Gastrocnemius medialis (tissue), 4 donors: ENCODE measurements at regions not wholly inside any gene's neighbourhood (a gene's known extent, or its start where the extent isn't known, plus 50 kb on each side); places are given as distances from the start of the nearest gene placed in this dataset.

Experiments used
- ATAC-seq, 2 donors: fragments of 150-250 bp; one replicate each; pipeline ENCODE4 v1.9.1; 2016
- DNase-seq, 2 donors: peaks; one replicate each; pipeline ENCODE4 v3.0.0-alpha.2; 2019
- H3K27ac ChIP-seq, 4 donors: fragments of 200-600 bp; sonication (generic); 1 replicate in 1 of 4; 2 replicates in 3 of 4; pipeline ENCODE4 v1.5.1; 2016 to 2018; ENCODE audit warnings: mild to moderate bottlenecking in 2 of 4, moderate library complexity in 1 of 4
- H3K27me3 ChIP-seq, 3 donors: fragments of 200-600 bp; sonication (generic) in 2 of 3; 1 replicate in 1 of 3; 2 replicates in 2 of 3; pipeline versions ENCODE4 v1.5.1 to v1.6.0; 2016 to 2019; ENCODE audit warnings: mild to moderate bottlenecking in 1 of 3, moderate library complexity in 1 of 3
- H3K36me3 ChIP-seq, 2 donors: fragments of 200-600 bp; sonication (generic) in 1 of 2; one replicate each; pipeline ENCODE4 v1.5.1; 2017 to 2018
- H3K4me1 ChIP-seq, 2 donors: fragments of 200-600 bp; sonication (generic) in 1 of 2; one replicate each; pipeline ENCODE4 v1.5.1; 2016 to 2017; ENCODE audit warnings: mild to moderate bottlenecking in 2 of 2
- H3K4me3 ChIP-seq, 4 donors: fragments of 200-600 bp; sonication (generic) in 3 of 4; 1 replicate in 1 of 4; 2 replicates in 3 of 4; pipeline ENCODE4 v1.5.1; 2016 to 2019; ENCODE audit warnings: mild to moderate bottlenecking in 2 of 4
- H3K9me3 ChIP-seq, 3 donors: fragments of 200-600 bp; sonication (generic) in 2 of 3; 1 replicate in 1 of 3; 2 replicates in 2 of 3; pipeline ENCODE4 v1.5.1; 2016 to 2019
- POLR2A ChIP-seq, 2 donors: fragments of 450-650 bp; IDR thresholded peaks; one replicate each; pipeline ENCODE4 v1.6.1; 2017; ENCODE audit warnings: antibody characterized with exemption in 2 of 2, mild to moderate bottlenecking in 2 of 2, moderate library complexity in 2 of 2
- in situ Hi-C, 4 donors: fragments of 200-750 bp; cut with MboI; loops; one replicate each; pipeline versions ENCODE4 v1.15.0 to v1.8.0; 2017; ENCODE audit warnings: low sequenced_read_pairs in 4 of 4
- intact Hi-C: fragments of 100-400 bp; cut with DNase I; formaldehyde crosslinking; loops from one replicate; pipeline ENCODE4 v1.15.1; 2023; ENCODE audit warnings: low total_unique reads
- TF ChIP-seq, protein P1 (sequence below), 5 experiments: fragments of 450-650 bp in 3 of 5; fragments of 200-600 bp in 2 of 5; sonication (generic) in 2 of 5; IDR thresholded peaks in 4 of 5; conservative IDR thresholded peaks in 1 of 5; 1 replicate in 4 of 5; 2 replicates in 1 of 5; pipeline ENCODE4 v1.5.1; 2016 to 2019; ENCODE audit warnings: antibody characterized with exemption in 5 of 5, mild to moderate bottlenecking in 3 of 5, moderate library complexity in 3 of 5

DNA sequence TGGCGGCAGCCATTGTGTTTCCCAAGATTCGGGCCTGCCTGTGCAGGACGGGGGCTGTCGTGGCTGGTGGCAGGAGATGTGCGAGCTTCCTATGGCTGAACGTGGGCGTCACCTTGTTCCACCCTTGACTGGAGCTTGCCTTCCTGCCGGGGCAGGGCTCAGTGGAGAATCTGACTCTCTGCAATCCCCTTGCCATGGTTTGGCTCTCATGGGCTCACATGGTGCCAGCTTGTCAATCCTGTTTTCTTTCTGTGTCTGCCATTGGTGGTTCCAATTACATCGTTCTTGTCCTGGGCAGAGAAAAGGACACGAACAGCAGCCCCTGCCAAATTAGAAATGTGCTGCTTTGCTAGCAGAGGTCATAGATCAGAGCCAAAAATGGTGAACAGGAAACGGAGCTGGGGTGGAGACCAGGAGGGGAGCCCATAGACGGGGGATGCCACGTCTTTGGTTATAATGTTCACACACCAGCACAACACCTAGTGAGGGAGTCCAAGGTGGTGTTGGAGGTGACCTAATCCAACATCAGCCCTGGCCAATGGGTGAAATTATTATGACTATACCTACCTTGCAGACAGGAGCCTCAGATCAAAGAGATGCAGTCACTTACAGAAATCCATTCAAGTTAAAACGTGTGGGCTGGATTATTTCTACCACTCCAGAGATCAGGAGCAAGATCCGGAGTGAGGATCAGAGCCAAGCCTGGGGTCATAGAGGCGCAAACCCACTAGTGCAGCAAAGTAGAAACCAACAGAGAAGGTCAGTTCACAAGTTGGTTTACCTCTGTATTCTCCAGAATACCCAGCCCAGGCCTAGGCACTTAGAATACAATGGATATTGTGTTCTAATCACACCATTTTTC, 253.1 kb downstream of the SIPA1L2 start:
- no peaks in the 10 kb centered on the region for H3K36me3 ChIP-seq
- peaks cover 16 to 27% of the 10 kb centered on the region in 2 donors for H3K4me1 ChIP-seq
- DNase-seq (no peak), ATAC-seq (no peak)
- intact Hi-C loops: no loop called here
- no peaks in the 10 kb centered on the region for H3K27me3 ChIP-seq
- H3K9me3 ChIP-seq: no peaks in the 10 kb centered on the region
- TF ChIP-seq, protein P1, sequence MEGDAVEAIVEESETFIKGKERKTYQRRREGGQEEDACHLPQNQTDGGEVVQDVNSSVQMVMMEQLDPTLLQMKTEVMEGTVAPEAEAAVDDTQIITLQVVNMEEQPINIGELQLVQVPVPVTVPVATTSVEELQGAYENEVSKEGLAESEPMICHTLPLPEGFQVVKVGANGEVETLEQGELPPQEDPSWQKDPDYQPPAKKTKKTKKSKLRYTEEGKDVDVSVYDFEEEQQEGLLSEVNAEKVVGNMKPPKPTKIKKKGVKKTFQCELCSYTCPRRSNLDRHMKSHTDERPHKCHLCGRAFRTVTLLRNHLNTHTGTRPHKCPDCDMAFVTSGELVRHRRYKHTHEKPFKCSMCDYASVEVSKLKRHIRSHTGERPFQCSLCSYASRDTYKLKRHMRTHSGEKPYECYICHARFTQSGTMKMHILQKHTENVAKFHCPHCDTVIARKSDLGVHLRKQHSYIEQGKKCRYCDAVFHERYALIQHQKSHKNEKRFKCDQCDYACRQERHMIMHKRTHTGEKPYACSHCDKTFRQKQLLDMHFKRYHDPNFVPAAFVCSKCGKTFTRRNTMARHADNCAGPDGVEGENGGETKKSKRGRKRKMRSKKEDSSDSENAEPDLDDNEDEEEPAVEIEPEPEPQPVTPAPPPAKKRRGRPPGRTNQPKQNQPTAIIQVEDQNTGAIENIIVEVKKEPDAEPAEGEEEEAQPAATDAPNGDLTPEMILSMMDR (IDR thresholded peaks at IDR 0.05 in 4 of 5, conservative IDR thresholded peaks at IDR 0.05 in 1 of 5): no peak
- no peak for TF ChIP-seq POLR2A (IDR thresholded peaks at IDR 0.05)
- no peak overlapping the region for H3K4me3 ChIP-seq
- H3K27ac ChIP-seq: no peak overlapping the region
- in situ Hi-C loops: no loop called here

DNA sequence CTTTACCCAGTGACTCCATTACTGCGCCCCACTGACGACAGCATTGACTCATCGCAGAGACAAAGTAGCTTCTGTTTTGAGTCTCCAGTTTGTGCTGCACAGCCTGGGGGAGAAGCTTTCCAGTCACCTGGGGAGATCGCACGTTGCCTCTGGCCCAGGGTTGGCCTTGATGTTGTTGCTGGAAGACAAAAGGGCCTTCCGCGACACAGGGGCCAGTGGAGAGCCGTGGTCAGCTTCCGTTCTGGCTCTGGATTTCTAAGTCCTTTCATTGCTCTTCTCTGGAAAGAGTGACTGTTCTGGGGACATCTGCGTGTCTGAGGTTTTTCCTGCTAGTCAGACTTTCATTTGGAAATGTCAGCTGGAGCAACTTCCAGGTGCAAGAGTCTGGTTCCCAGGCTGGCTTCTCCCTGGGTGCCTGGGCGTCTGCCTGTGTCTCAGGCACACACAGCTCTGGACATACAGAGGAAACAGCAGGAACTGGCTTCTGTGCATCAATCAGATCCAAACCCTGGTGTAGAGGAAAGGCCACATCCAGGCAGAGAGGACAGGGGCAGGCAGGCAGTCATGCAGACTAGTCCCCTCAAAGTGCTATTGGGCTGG, 257.0 kb downstream of the SIPA1L2 start:
- no peak for DNase-seq
- Histone ChIP-seq H3K4me1 (peaks cover 11 to 15% of the 10 kb centered on the region in 2 donors), H3K4me3 (no peak overlapping the region), H3K27me3 (no peaks in the 10 kb centered on the region), H3K36me3 (no peaks in the 10 kb centered on the region), H3K9me3 (no peaks in the 10 kb centered on the region), H3K27ac (no peak overlapping the region)
- in situ Hi-C loops (no loop called here), intact Hi-C loops (no loop called here)
- no peak for ATAC-seq
- TF ChIP-seq, protein P1 (IDR thresholded peaks at IDR 0.05 in 4 of 5, conservative IDR thresholded peaks at IDR 0.05 in 1 of 5): no peak
- no peak for TF ChIP-seq POLR2A (IDR thresholded peaks at IDR 0.05)

DNA sequence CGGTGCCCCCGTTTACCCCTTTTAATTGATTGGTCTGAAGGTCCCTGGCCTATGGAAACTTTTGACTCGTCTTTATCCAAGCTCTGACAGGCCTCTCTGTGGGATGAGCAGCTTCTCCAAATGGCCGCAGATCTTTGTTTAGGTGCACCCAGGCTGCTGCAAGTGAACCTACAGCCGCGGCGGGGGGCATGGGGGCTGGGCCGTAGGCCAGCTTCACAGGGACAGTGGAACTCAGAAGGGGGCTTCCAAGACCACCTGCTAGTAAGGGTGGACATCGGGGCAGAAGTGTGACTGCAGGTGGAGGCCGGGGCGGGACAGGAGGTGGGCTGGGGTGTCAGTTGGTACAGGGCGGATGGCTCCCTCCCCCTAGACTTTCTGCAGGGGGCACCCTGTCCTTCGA, 257.5 kb downstream of the SIPA1L2 start:
- intact Hi-C loops: no loop called here
- TF ChIP-seq POLR2A (IDR thresholded peaks at IDR 0.05): no peak
- TF ChIP-seq, protein P1 (IDR thresholded peaks at IDR 0.05 in 4 of 5, conservative IDR thresholded peaks at IDR 0.05 in 1 of 5): no peak

DNA sequence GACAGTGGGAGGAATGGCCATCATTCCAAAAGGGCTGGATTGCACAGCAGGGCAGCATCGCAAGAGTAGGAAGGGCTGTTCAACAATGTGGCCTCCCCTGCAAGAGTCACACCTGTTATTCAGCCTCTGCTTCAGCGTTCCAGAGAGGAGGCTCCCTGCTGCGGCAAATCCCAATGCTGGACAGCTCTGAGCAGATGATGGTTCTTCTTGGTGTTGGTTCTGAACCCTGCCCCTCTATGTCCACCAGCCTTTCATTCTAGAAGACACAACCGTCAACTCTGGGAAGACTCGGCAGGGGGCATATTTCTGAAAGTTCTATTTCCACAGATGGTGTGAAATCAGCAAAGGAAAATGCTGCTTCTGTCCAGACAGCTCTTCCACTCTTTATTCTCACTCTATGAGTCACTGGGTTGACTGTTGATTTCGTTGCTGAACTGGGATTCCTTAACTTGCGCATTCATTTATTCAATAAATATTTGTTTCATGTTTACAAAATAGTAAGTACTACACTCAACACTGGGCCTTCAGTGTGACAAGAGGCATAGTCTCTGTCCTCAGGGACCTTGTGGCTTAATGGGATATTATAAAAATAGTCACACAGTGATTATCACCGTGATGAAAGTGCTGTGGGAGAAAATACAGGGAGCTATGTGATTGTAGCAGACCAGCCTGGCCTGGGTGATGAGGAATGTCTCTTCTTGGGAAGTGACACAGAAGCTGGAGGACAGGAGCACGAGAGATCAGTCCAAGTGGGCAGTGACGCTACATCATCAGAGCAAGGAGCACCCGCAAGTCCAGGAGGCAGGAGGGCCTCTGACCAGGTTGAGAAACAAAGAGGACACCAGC, 260.3 kb downstream of the SIPA1L2 start:
- intact Hi-C loops: no loop called here
- Histone ChIP-seq H3K36me3 (no peaks in the 10 kb centered on the region), H3K4me3 (no peak overlapping the region), H3K27ac (no peak overlapping the region), H3K4me1 (no peaks in the 10 kb centered on the region), H3K9me3 (no peaks in the 10 kb centered on the region), H3K27me3 (no peaks in the 10 kb centered on the region)
- in situ Hi-C loops: no loop called here
- ATAC-seq: no peak
- TF ChIP-seq POLR2A (IDR thresholded peaks at IDR 0.05): no peak
- TF ChIP-seq, protein P1 (IDR thresholded peaks at IDR 0.05 in 4 of 5, conservative IDR thresholded peaks at IDR 0.05 in 1 of 5): no peak
- DNase-seq: no peak

More for the DNA sequence above, 257.5 kb downstream of the SIPA1L2 start:
- DNase-seq (no peak), ATAC-seq (no peak)
- Histone ChIP-seq H3K9me3 (no peaks in the 10 kb centered on the region), H3K27ac (no peak overlapping the region), H3K4me1 (peaks cover 10 to 11% of the 10 kb centered on the region in 2 donors), H3K36me3 (no peaks in the 10 kb centered on the region), H3K4me3 (no peak overlapping the region), H3K27me3 (no peaks in the 10 kb centered on the region)
- in situ Hi-C loops: no loop called here
